ENCODE measurements at regions not wholly inside any gene's neighbourhood (a gene's known extent, or its start where the extent isn't known, plus 50 kb on each side); places are given as distances from the start of the nearest gene placed in this dataset.

DNA sequence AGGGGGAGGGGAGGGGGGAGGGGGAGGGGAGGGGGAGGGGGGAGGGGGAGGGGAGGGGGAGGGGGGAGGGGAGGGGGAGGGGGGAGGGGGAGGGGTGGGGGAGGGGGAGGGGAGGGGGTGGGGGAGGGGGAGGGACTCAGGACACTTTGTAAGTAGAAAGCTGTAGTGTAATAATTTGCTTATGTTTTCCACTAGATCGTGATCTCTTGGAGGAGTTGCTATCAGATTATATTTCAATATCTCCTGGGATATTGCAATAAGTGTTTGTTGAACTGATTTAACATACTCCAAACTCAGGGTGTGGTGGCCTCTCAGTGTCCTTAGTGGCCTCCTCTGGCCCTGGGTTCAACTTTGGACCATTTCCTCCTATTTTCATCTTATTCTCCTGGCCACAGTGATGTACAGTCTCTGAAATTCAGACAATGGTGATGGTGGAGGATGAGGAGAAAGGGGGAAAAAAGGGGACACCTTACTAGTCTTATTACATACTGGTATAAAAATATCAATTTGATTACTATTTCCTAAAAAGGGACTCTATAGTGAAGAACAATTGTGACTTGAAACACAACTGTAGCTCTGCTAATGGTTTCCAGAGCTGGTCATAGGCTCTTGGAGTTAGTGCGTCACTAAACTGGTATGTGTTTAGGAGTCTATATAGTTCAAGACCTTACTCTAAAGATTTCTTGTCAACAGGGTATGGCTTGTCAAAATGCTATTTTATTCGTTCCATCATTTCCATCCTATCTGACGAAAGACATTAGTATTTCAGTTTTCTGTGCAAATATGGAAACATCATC lies 89.6 kb downstream of the DDX1 start:
- H3K4me1 ChIP-seq: peaks cover 0 to 8% (median 5%) of the 10 kb centered on the region in 4 donors
- 92 to 93% methylated on average over 4 of the region's 4 CpGs for WGBS, 2 donors
- TF ChIP-seq EP300 (IDR thresholded peaks at IDR 0.05) (no peak), CTCF (IDR thresholded peaks at IDR 0.05) (no peak), POLR2AphosphoS5 (IDR thresholded peaks at IDR 0.05) (no peak), POLR2A (IDR thresholded peaks at IDR 0.05) (no peak)
- intact Hi-C loops (cut with DNase I): no loop called here
- no peak overlapping the region for H3K27ac ChIP-seq
- DNase-seq: no peak
- H3K9me3 ChIP-seq: no peaks in the 10 kb centered on the region
- no peaks in the 10 kb centered on the region for H3K36me3 ChIP-seq
- no peaks in the 10 kb centered on the region for H3K27me3 ChIP-seq
- no peak overlapping the region for H3K4me3 ChIP-seq

- intact Hi-C loops (cut with DNase I): no loop called here
- H3K27ac ChIP-seq: no peak overlapping the region
These were observed 90.7 kb downstream of the DDX1 start for GRCh38 chr2:15682354-15682753.

GRCh38 chr2:15684161-15685039 lies 92.7 kb downstream of the DDX1 start:
- no peak for TF ChIP-seq CTCF (IDR thresholded peaks at IDR 0.05)
- no peak for TF ChIP-seq POLR2AphosphoS5 (IDR thresholded peaks at IDR 0.05)
- no peak for TF ChIP-seq EP300 (IDR thresholded peaks at IDR 0.05)
- TF ChIP-seq POLR2A (IDR thresholded peaks at IDR 0.05): no peak
- Histone ChIP-seq H3K4me3 (no peak overlapping the region), H3K9me3 (no peaks in the 10 kb centered on the region), H3K27ac (no peak overlapping the region), H3K27me3 (no peaks in the 10 kb centered on the region), H3K36me3 (no peaks in the 10 kb centered on the region), H3K4me1 (no peaks in the 10 kb centered on the region)
- DNase-seq: no peak
- 85 to 89% methylated on average over 13 of the region's 13 CpGs for WGBS, 2 donors
- intact Hi-C loops (cut with DNase I): no loop called here

More at GRCh38 chr2:15682354-15682753, 90.7 kb downstream of the DDX1 start:
- DNase-seq: no peak
- Histone ChIP-seq H3K4me1 (peaks cover 0 to 6% (median 3%) of the 10 kb centered on the region in 4 donors), H3K36me3 (no peaks in the 10 kb centered on the region), H3K27me3 (no peaks in the 10 kb centered on the region), H3K4me3 (no peak overlapping the region), H3K9me3 (no peaks in the 10 kb centered on the region)
- WGBS, 2 donors: 71 to 83% methylated on average over 4 of the region's 4 CpGs
- no peak for TF ChIP-seq CTCF (IDR thresholded peaks at IDR 0.05)
- TF ChIP-seq POLR2A (IDR thresholded peaks at IDR 0.05): no peak
- TF ChIP-seq POLR2AphosphoS5 (IDR thresholded peaks at IDR 0.05): no peak
- no peak for TF ChIP-seq EP300 (IDR thresholded peaks at IDR 0.05)

DNA sequence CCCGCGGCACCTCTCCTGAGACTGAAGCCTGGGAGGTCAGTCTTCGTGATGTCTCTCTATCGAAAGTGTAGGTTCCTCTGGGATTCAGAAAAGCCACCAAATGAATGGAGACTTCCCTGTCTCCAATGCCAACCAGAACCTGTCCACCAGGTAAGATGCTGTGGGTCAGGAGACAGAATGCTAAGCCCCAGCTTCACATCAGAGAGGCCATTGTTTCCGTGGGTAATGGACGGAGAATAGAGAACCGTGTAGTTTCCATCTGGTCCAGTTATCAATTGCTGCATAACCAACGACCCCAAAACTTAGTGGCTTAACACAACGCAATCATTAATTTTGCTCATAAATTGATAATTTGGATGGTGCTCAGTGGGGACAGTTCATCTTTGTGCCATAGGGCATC lies 93.5 kb downstream of the DDX1 start:
- Histone ChIP-seq H3K27me3 (no peaks in the 10 kb centered on the region), H3K36me3 (no peaks in the 10 kb centered on the region), H3K9me3 (no peaks in the 10 kb centered on the region), H3K4me3 (no peak overlapping the region), H3K27ac (no peak overlapping the region), H3K4me1 (no peaks in the 10 kb centered on the region)
- WGBS, 2 donors: 92 to 95% methylated on average over 9 of the region's 9 CpGs
- DNase-seq: no peak
- intact Hi-C loops (cut with DNase I): no loop called here
- TF ChIP-seq CTCF (IDR thresholded peaks at IDR 0.05): no peak
- no peak for TF ChIP-seq EP300 (IDR thresholded peaks at IDR 0.05)
- TF ChIP-seq POLR2AphosphoS5 (IDR thresholded peaks at IDR 0.05): no peak
- no peak for TF ChIP-seq POLR2A (IDR thresholded peaks at IDR 0.05)

All from sigmoid colon (tissue), 6 donors.